Activated CD4-positive, CD25-positive, alpha-beta regulatory T cell (primary cell): ENCODE measurements at regions not wholly inside any gene's neighbourhood (a gene's known extent, or its start where the extent isn't known, plus 50 kb on each side); places are given as distances from the start of the nearest gene placed in this dataset.

Source experiments
- DNase-seq, 4 experiments: peaks; one replicate each; lab custom pipeline; 2025; lab: John Stamatoyannopoulos, UW

GRCh38 chr5:89417990-89418389 lies 535.0 kb upstream of the MEF2C start:
- peak; percentile 3 to 15 (median 6) for DNase-seq

- DNase-seq: no peak
Observed at GRCh38 chr5:89417515-89417914, 534.5 kb upstream of the MEF2C start.

- no peak for DNase-seq
Observed at GRCh38 chr5:89411891-89412290, 528.9 kb upstream of the MEF2C start.

GRCh38 chr5:89407054-89407453 lies 524.1 kb upstream of the MEF2C start:
- DNase-seq: no peak

GRCh38 chr5:89401659-89402058 lies 518.7 kb upstream of the MEF2C start:
- no peak for DNase-seq

- no peak for DNase-seq
Observed at GRCh38 chr5:89401012-89401411, 518.0 kb upstream of the MEF2C start.

GRCh38 chr5:89399548-89399947 lies 516.6 kb upstream of the MEF2C start:
- DNase-seq: no peak

GRCh38 chr5:89397096-89397495 lies 514.1 kb upstream of the MEF2C start:
- no peak for DNase-seq

- no peak for DNase-seq
Observed at GRCh38 chr5:89396278-89396954, 513.4 kb upstream of the MEF2C start.

GRCh38 chr5:89395111-89395510 lies 512.1 kb upstream of the MEF2C start:
- DNase-seq: no peak

GRCh38 chr5:89388872-89389271 lies 505.9 kb upstream of the MEF2C start:
- no peak for DNase-seq

- no peak for DNase-seq
Observed at GRCh38 chr5:89384391-89384790, 501.4 kb upstream of the MEF2C start.

GRCh38 chr5:89380635-89381034 lies 497.7 kb upstream of the MEF2C start:
- no peak for DNase-seq

GRCh38 chr5:89377767-89378455 lies 494.9 kb upstream of the MEF2C start:
- no peak for DNase-seq

- no peak for DNase-seq
Observed at GRCh38 chr5:89374818-89375521, 492.0 kb upstream of the MEF2C start.

GRCh38 chr5:89374144-89374784 lies 491.3 kb upstream of the MEF2C start:
- no peak for DNase-seq

GRCh38 chr5:89372176-89372575 lies 489.2 kb upstream of the MEF2C start:
- DNase-seq: no peak

GRCh38 chr5:89371646-89372045 lies 488.7 kb upstream of the MEF2C start:
- DNase-seq: no peak

- no peak for DNase-seq
Observed at GRCh38 chr5:89359046-89359445, 476.1 kb upstream of the MEF2C start.

GRCh38 chr5:89353837-89354551 lies 471.0 kb upstream of the MEF2C start:
- no peak for DNase-seq

GRCh38 chr5:89351975-89352374 lies 469.0 kb upstream of the MEF2C start:
- no peak for DNase-seq

- DNase-seq: no peak
Observed at GRCh38 chr5:89351222-89351621, 468.2 kb upstream of the MEF2C start.
